ENCODE measurements at regions not wholly inside any gene's neighbourhood (a gene's known extent, or its start where the extent isn't known, plus 50 kb on each side); places are given as distances from the start of the nearest gene placed in this dataset.

DNA sequence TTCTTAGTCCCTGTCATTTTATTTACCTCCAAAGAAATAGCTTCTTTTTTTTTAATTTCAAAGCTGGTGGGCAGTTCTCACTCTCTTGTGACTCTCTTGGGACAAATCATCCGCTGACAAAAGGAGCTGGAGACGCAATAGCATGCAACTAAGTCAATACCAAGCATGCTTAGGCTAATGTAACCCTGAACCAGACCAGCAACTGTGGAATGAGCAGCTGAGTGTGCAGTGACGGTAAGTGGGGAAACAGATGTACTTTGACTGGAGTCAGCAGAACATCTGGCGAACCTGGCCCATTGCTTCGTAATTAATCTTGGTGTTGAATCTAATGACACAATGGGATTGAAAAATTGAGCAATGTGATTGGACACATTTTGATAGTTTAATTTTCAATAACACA is 280.7 kb upstream of the PLXNA2 start:
- Histone ChIP-seq H2BK12ac (ENCODE audit: low read length) (no peak overlapping the region), H3K36me3 (ENCODE audit: control insufficient read depth in 1 of 2, insufficient read depth in 2 of 2, low read length in 2 of 2) (no peaks in the 10 kb centered on the region), H3K27me3 (ENCODE audit: insufficient read depth, low read length) (no peaks in the 10 kb centered on the region), H3K14ac (ENCODE audit: low read length) (no peak overlapping the region), H3K79me2 (ENCODE audit: control insufficient read depth, insufficient read depth, low read length, poor library complexity) (no peaks in the 10 kb centered on the region), H3K18ac (ENCODE audit: low read length) (no peak overlapping the region), H3K9me3 (ENCODE audit: insufficient read depth, low read depth, low read length) (no peaks in the 10 kb centered on the region), H3K4ac (ENCODE audit: low read depth, low read length) (no peak overlapping the region), H3K4me2 (ENCODE audit: low read length) (no peak overlapping the region), H3K4me3 (ENCODE audit: low read depth, low read length) (no peak overlapping the region), H4K91ac (ENCODE audit: low read depth, low read length) (no peak overlapping the region), H2AK5ac (ENCODE audit: low read length) (no peak overlapping the region), H2BK5ac (ENCODE audit: low read depth, low read length, poor library complexity) (no peak overlapping the region), H4K12ac (ENCODE audit: low read depth, low read length) (no peak overlapping the region), H3K27ac (ENCODE audit: low read depth, low read length) (no peak overlapping the region), H2BK120ac (ENCODE audit: insufficient read depth, low read length, poor library complexity) (no peak overlapping the region), H4K8ac (ENCODE audit: low read depth, low read length) (no peak overlapping the region), H2AFZ (ENCODE audit: insufficient read depth, low read length, poor library complexity) (no peak overlapping the region), H3K4me1 (ENCODE audit: control insufficient read depth in 1 of 2, insufficient read depth in 2 of 2, low read length in 2 of 2) (peaks cover 0 to 4% of the 10 kb centered on the region in 2 experiments), H3K23ac (ENCODE audit: low read length) (no peak overlapping the region), H3K9ac (ENCODE audit: low read length) (no peak overlapping the region), H3K79me1 (ENCODE audit: low read length) (peaks cover 2% of the 10 kb centered on the region)
- WGBS (ENCODE audit: extremely low coverage, insufficient coverage, insufficient read length) = no CpG with 5 or more reads among the region's 5 CpGs
- DNase-seq = peak; percentile 76 to 86

DNA sequence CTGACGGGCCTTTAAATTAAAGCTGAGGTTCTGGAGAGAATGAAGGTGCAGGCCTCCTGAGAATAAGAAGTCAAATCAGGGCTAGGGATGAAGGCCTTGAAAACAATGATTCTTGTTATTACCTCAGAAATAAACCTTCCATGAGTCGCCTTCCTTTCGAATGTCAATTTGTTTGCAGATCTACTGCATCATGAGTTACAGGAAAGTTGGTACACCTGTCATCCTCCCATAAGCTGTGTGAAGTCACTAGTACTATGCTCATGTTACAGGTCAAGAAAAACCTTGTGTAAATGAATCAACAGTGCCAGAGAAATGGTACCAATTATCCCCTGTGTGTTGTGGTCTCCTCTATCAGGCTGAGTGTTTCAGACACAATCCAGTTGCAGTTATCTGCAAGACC is 281.2 kb upstream of the PLXNA2 start:
- Histone ChIP-seq H3K23ac (ENCODE audit: low read length) (no peak overlapping the region), H4K12ac (ENCODE audit: low read depth, low read length) (no peak overlapping the region), H2BK120ac (ENCODE audit: insufficient read depth, low read length, poor library complexity) (no peak overlapping the region), H3K18ac (ENCODE audit: low read length) (no peak overlapping the region), H2BK12ac (ENCODE audit: low read length) (no peak overlapping the region), H4K91ac (ENCODE audit: low read depth, low read length) (no peak overlapping the region), H3K79me1 (ENCODE audit: low read length) (peaks cover 2% of the 10 kb centered on the region), H3K27ac (ENCODE audit: low read depth, low read length) (no peak overlapping the region), H3K4me3 (ENCODE audit: low read depth, low read length) (no peak overlapping the region), H3K4me1 (ENCODE audit: control insufficient read depth in 1 of 2, insufficient read depth in 2 of 2, low read length in 2 of 2) (peaks cover 0 to 4% of the 10 kb centered on the region in 2 experiments), H3K79me2 (ENCODE audit: control insufficient read depth, insufficient read depth, low read length, poor library complexity) (no peaks in the 10 kb centered on the region), H2BK5ac (ENCODE audit: low read depth, low read length, poor library complexity) (no peak overlapping the region), H3K4me2 (ENCODE audit: low read length) (no peak overlapping the region), H3K9me3 (ENCODE audit: insufficient read depth, low read depth, low read length) (no peaks in the 10 kb centered on the region), H3K36me3 (ENCODE audit: control insufficient read depth in 1 of 2, insufficient read depth in 2 of 2, low read length in 2 of 2) (no peaks in the 10 kb centered on the region), H3K4ac (ENCODE audit: low read depth, low read length) (no peak overlapping the region), H2AK5ac (ENCODE audit: low read length) (no peak overlapping the region), H3K14ac (ENCODE audit: low read length) (no peak overlapping the region), H3K9ac (ENCODE audit: low read length) (no peak overlapping the region), H4K8ac (ENCODE audit: low read depth, low read length) (no peak overlapping the region), H3K27me3 (ENCODE audit: insufficient read depth, low read length) (no peaks in the 10 kb centered on the region), H2AFZ (ENCODE audit: insufficient read depth, low read length, poor library complexity) (no peak overlapping the region)
- peak; percentile 1 to 42 for DNase-seq
- no CpG with 5 or more reads among the region's 3 CpGs for WGBS (ENCODE audit: extremely low coverage, insufficient coverage, insufficient read length)

DNA sequence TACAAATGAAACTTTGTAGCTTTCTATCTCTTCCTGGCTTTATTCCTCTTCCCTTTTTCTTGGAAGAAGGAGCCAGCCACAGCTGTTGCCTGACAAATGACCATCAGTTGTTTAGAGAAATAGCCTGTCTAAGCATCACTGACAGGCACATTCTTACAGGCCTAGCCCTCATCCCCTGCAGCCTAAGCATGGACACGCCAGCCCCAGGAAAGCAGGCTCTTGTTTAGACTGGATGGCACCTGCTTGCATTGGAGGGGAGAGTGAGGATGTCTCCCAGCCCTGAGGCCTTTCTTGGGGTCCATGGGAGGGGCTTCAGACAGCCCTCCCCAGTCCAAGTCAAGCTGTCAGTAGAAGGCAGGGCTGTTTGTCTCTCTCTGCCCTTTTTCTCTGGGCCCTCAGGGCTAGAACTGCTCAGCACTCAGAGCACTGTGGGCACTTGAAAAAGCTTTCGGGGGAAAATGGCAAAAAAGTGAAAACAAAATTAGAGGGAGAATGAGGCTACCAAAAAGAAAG is 282.5 kb upstream of the PLXNA2 start:
- Histone ChIP-seq H2AFZ (ENCODE audit: insufficient read depth, low read length, poor library complexity) (no peak overlapping the region), H2BK5ac (ENCODE audit: low read depth, low read length, poor library complexity) (no peak overlapping the region), H3K79me2 (ENCODE audit: control insufficient read depth, insufficient read depth, low read length, poor library complexity) (no peaks in the 10 kb centered on the region), H3K9me3 (ENCODE audit: insufficient read depth, low read depth, low read length) (no peaks in the 10 kb centered on the region), H3K4me2 (ENCODE audit: low read length) (peak overlapping the region; percentile 6), H3K36me3 (ENCODE audit: control insufficient read depth in 1 of 2, insufficient read depth in 2 of 2, low read length in 2 of 2) (no peaks in the 10 kb centered on the region), H4K91ac (ENCODE audit: low read depth, low read length) (no peak overlapping the region), H2BK12ac (ENCODE audit: low read length) (no peak overlapping the region), H3K14ac (ENCODE audit: low read length) (no peak overlapping the region), H3K18ac (ENCODE audit: low read length) (no peak overlapping the region), H3K4me1 (ENCODE audit: control insufficient read depth in 1 of 2, insufficient read depth in 2 of 2, low read length in 2 of 2) (peaks cover 3 to 9% of the 10 kb centered on the region in 2 experiments), H3K79me1 (ENCODE audit: low read length) (peaks cover 2% of the 10 kb centered on the region), H4K8ac (ENCODE audit: low read depth, low read length) (no peak overlapping the region), H3K27ac (ENCODE audit: low read depth, low read length) (peak overlapping the region; percentile 3), H3K9ac (ENCODE audit: low read length) (no peak overlapping the region), H2BK120ac (ENCODE audit: insufficient read depth, low read length, poor library complexity) (no peak overlapping the region), H4K12ac (ENCODE audit: low read depth, low read length) (no peak overlapping the region), H3K23ac (ENCODE audit: low read length) (no peak overlapping the region), H3K27me3 (ENCODE audit: insufficient read depth, low read length) (no peaks in the 10 kb centered on the region), H2AK5ac (ENCODE audit: low read length) (no peak overlapping the region), H3K4me3 (ENCODE audit: low read depth, low read length) (no peak overlapping the region), H3K4ac (ENCODE audit: low read depth, low read length) (no peak overlapping the region)
- DNase-seq = no peak
- no CpG with 5 or more reads among the region's 2 CpGs for WGBS (ENCODE audit: extremely low coverage, insufficient coverage, insufficient read length)

DNA sequence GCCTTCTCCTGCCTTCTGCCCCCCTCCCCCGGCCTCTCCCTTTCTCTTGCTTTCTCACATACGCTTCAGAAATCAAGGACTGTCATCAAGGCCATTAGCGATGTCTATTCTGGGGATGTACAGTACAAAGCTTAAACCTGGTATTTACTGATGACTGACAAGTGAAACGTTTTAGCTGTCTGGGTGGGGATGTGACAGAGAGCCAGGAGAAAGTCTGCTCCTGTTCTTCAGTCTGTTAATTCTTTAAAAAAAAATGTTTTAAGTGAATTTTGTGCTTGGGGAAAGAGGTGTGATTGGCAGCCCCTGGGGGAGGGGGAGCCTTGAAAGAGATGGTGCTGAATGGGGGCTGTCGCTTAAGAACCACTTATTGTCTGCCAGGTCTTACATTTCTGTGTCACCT is 283.0 kb upstream of the PLXNA2 start:
- no peak overlapping the region for H3K14ac ChIP-seq (ENCODE audit: low read length)
- H2BK12ac ChIP-seq (ENCODE audit: low read length) = no peak overlapping the region
- H3K9ac ChIP-seq (ENCODE audit: low read length) = no peak overlapping the region
- H3K9me3 ChIP-seq (ENCODE audit: insufficient read depth, low read depth, low read length) = no peaks in the 10 kb centered on the region
- no peak overlapping the region for H3K23ac ChIP-seq (ENCODE audit: low read length)
- no peak overlapping the region for H2BK120ac ChIP-seq (ENCODE audit: insufficient read depth, low read length, poor library complexity)
- no peak overlapping the region for H2AK5ac ChIP-seq (ENCODE audit: low read length)
- H3K4ac ChIP-seq (ENCODE audit: low read depth, low read length) = no peak overlapping the region
- no peak overlapping the region for H3K4me2 ChIP-seq (ENCODE audit: low read length)
- H2BK5ac ChIP-seq (ENCODE audit: low read depth, low read length, poor library complexity) = no peak overlapping the region
- H2AFZ ChIP-seq (ENCODE audit: insufficient read depth, low read length, poor library complexity) = no peak overlapping the region
- H3K18ac ChIP-seq (ENCODE audit: low read length) = no peak overlapping the region
- no peak overlapping the region for H4K91ac ChIP-seq (ENCODE audit: low read depth, low read length)
- H3K36me3 ChIP-seq (ENCODE audit: control insufficient read depth in 1 of 2, insufficient read depth in 2 of 2, low read length in 2 of 2) = no peaks in the 10 kb centered on the region
- no CpG with 5 or more reads among the region's 5 CpGs for WGBS (ENCODE audit: extremely low coverage, insufficient coverage, insufficient read length)
- no peaks in the 10 kb centered on the region for H3K27me3 ChIP-seq (ENCODE audit: insufficient read depth, low read length)
- no peak for DNase-seq
- no peak overlapping the region for H3K27ac ChIP-seq (ENCODE audit: low read depth, low read length)
- H3K4me1 ChIP-seq (ENCODE audit: control insufficient read depth in 1 of 2, insufficient read depth in 2 of 2, low read length in 2 of 2) = peaks cover 3 to 9% of the 10 kb centered on the region in 2 experiments
- no peak overlapping the region for H3K4me3 ChIP-seq (ENCODE audit: low read depth, low read length)
- no peak overlapping the region for H4K8ac ChIP-seq (ENCODE audit: low read depth, low read length)
- peaks cover 2% of the 10 kb centered on the region for H3K79me1 ChIP-seq (ENCODE audit: low read length)
- no peak overlapping the region for H4K12ac ChIP-seq (ENCODE audit: low read depth, low read length)
- H3K79me2 ChIP-seq (ENCODE audit: control insufficient read depth, insufficient read depth, low read length, poor library complexity) = no peaks in the 10 kb centered on the region
